NCI-H524 (cell line): ENCODE measurements at regions not wholly inside any gene's neighbourhood (a gene's known extent, or its start where the extent isn't known, plus 50 kb on each side); places are given as distances from the start of the nearest gene placed in this dataset.

Experiments used
- DNase-seq, 2 experiments: peaks; one replicate each; lab custom pipeline; 2025; lab: John Stamatoyannopoulos, UW

- no peak for DNase-seq
Observed at GRCh38 chr2:203813684-203814083, 53.9 kb upstream of the CTLA4 start.

- peak; percentile 49 to 83 for DNase-seq
Observed at GRCh38 chr2:203814661-203815540, 52.7 kb upstream of the CTLA4 start.

GRCh38 chr2:203815541-203815898 lies 52.1 kb upstream of the CTLA4 start:
- no peak for DNase-seq

GRCh38 chr2:203817147-203817546 lies 50.4 kb upstream of the CTLA4 start:
- DNase-seq, result no peak
